Activated CD4-positive, alpha-beta T cell treated with anti-CD3 and anti-CD28 coated beads for 1 hour (primary cell): ENCODE measurements at regions not wholly inside any gene's neighbourhood (a gene's known extent, or its start where the extent isn't known, plus 50 kb on each side); places are given as distances from the start of the nearest gene placed in this dataset.

Source experiments
- DNase-seq: peaks from one replicate; pipeline ENCODE4 v3.0.0-alpha.2; 2020

- DNase-seq = no peak
Measured at GRCh38 chr20:59438201-59438600, 137.8 kb downstream of the EDN3 start.

GRCh38 chr20:59439243-59439642, 138.8 kb downstream of the EDN3 start:
- DNase-seq = no peak

GRCh38 chr20:59441306-59441705, 140.9 kb downstream of the EDN3 start:
- no peak for DNase-seq

GRCh38 chr20:59441860-59442810, 141.7 kb downstream of the EDN3 start:
- DNase-seq = no peak

GRCh38 chr20:59443550-59443949, 143.1 kb downstream of the EDN3 start:
- DNase-seq = no peak

- no peak for DNase-seq
Measured at GRCh38 chr20:59446376-59446775, 146.0 kb downstream of the EDN3 start.

GRCh38 chr20:59448196-59448595, 147.8 kb downstream of the EDN3 start:
- no peak for DNase-seq

GRCh38 chr20:59448851-59449444, 148.5 kb downstream of the EDN3 start:
- DNase-seq = no peak

- no peak for DNase-seq
Measured at GRCh38 chr20:59451066-59451630, 150.7 kb downstream of the EDN3 start.

- DNase-seq = no peak
Measured at GRCh38 chr20:59451641-59452040, 151.2 kb downstream of the EDN3 start.

GRCh38 chr20:59452856-59453255, 151.5 kb upstream of the PHACTR3 start:
- no peak for DNase-seq

GRCh38 chr20:59453759-59454560, 150.4 kb upstream of the PHACTR3 start:
- DNase-seq = no peak

GRCh38 chr20:59455402-59456341, 148.7 kb upstream of the PHACTR3 start:
- DNase-seq = no peak

GRCh38 chr20:59456342-59457279, 147.7 kb upstream of the PHACTR3 start:
- no peak for DNase-seq

- DNase-seq = no peak
Measured at GRCh38 chr20:59458645-59459044, 145.7 kb upstream of the PHACTR3 start.

- DNase-seq = no peak
Measured at GRCh38 chr20:59459586-59459985, 144.8 kb upstream of the PHACTR3 start.

GRCh38 chr20:59460352-59460751, 144.0 kb upstream of the PHACTR3 start:
- DNase-seq = no peak

- no peak for DNase-seq
Measured at GRCh38 chr20:59461526-59461925, 142.8 kb upstream of the PHACTR3 start.

- no peak for DNase-seq
Measured at GRCh38 chr20:59462249-59462648, 142.1 kb upstream of the PHACTR3 start.

GRCh38 chr20:59463541-59463940, 140.8 kb upstream of the PHACTR3 start:
- DNase-seq = no peak
